Activated CD4-positive, alpha-beta T cell treated with anti-CD3 and anti-CD28 coated beads for 24 hours (primary cell): ENCODE measurements at regions not wholly inside any gene's neighbourhood (a gene's known extent, or its start where the extent isn't known, plus 50 kb on each side); places are given as distances from the start of the nearest gene placed in this dataset.

Experiments used
- DNase-seq, 2 donors: peaks; one replicate each; pipeline ENCODE4 v3.0.0-alpha.2; 2020; ENCODE audit warnings: low read depth in 2 of 2

DNA sequence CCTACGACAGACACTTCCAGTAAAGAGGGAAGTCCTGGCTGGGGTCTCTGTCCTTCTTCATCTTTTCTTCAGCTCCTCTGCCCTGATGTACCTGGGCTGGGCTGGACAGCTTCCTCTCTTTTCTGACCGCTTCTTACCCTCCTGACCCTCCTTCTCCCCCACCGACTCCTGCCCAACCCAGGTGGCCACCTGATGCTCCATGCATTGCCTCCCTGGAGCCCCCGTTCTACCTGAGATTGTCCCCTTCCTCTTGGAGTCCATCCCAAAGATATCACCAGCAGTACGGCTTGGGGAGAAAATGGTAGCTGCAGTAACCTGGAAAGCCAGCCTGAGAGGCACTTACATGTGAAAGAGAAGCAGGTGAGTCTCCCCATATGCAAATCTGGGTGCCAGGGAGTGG is 566.3 kb downstream of the TCERG1L start:
- no peak for DNase-seq

DNA sequence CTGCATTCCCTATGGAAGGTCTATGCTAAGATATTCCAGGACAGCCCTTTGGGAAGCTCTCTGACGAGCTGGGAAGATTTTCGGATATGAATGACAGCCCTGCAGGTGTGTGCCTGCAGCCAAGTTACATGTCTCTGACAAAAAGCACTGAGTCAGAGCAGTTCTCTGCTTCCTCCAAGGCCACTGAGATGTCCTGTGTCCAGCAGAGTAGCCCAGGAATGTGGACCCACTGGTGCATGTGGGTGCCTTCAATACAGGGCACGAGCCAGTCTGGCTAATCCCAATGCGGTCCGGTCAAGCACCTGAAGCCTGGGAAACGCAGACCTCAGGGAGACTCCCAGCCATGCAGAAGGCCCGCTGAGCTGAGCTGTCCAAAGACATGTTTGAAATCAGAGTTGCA is 565.7 kb downstream of the TCERG1L start:
- DNase-seq, result no peak

DNA sequence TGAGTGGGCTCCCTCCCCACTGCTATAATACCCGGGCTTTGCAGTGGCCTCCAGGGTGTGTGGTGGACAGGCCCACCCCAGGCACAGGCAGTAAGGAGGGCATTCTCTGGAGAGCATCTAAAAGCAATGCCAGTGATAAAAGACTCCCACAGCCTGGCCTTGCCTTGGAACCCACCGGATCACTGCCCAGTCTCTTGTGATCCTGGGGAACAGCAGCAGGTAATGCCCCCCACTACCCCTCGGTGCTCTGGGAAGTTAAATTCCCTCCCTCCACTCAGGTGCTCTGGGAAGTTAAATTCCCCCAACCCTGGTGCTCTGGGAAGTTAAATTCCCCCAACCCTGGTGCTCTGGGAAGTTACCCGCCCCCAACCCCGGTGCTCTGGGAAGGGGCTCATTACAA is 565.2 kb downstream of the TCERG1L start:
- DNase-seq, result no peak

DNA sequence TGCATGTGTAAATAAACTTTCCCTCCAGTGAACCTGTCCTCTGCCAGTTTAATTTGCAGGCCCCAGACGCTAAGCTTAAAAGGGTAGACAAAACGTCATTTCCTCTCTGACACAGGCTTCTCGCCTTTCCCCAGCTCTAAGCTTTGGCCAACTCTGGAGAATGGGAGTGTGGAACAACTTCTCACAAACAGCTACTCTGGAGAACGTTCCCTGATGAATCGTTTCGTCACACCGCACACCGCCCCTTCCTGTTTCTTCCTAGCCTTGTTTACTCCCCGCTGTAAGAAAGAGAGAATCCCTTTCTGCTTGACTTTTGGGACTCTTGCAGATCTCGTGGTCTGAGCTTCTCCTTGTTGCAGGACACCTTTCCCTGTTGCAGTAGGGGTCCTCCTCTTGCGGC is 564.2 kb downstream of the TCERG1L start:
- DNase-seq, result no peak

DNA sequence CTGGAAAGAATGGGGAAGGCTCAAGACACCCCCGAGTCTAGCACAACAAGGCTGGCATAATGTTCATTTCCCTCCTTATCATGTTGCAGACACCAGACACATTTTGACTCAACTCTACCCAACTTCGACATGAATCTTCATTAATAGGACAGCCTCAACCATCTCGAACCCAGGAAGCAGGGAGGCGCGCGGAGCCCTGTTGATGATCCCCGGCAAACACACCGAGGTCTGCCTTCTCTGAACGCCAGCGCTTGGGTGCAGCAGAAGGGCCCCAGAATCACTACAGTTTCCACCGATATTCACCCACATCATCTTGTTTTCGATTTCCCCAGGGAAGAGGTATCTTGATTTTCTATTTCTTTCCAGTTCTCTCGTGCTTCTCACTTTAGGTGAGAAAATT is 563.6 kb downstream of the TCERG1L start:
- DNase-seq, result no peak

DNA sequence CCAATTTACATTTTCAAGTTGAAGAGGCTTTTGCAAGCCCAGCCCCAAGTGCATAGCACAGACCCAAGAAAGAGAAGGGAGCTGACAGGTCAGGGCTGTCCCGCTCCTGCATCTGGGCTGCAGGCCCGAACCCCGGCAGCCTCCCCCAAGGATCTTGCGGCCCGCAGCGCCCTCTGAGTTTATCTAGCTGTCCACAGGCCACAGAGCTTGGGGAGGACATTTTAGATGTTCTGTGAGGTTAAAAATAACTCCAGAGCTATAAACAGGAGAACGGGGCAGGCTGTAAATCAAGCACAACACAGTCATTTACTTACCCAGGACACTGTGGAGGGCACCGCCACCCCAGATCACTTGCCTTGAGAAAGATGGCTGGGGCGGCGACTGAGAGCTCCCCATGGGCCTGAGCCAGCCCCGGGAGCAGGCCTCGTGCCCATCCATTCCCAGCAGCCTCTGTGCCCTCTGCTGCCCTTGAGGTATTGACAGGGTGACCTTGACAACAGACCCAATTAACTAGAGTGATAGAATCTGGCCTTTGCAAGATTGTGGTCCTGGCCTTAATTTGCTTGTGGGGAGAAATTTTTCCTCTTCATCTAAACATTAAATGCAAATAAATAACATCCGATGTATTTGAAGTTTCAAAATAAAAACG is 563.0 kb downstream of the TCERG1L start:
- no peak for DNase-seq

DNA sequence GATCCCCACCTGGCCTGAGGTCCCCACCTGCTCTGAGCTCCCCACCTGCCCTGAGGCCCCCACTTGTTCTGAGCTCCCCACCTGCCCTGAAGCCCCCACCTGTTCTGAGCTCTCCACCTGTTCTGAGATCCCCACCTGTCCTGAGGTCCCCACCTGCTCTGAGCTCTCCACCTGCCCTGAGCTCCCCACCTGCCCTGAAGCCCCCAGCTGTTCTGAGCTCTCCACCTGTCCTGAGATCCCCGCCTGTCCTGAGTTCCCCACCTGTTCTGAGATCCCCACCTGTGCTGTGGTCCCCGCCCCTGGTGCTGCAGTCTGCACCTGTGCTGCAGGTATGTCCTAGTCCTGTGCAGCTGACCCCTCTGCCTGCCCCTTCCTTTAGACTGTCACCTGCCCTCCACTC is 561.6 kb downstream of the TCERG1L start:
- no peak for DNase-seq

DNA sequence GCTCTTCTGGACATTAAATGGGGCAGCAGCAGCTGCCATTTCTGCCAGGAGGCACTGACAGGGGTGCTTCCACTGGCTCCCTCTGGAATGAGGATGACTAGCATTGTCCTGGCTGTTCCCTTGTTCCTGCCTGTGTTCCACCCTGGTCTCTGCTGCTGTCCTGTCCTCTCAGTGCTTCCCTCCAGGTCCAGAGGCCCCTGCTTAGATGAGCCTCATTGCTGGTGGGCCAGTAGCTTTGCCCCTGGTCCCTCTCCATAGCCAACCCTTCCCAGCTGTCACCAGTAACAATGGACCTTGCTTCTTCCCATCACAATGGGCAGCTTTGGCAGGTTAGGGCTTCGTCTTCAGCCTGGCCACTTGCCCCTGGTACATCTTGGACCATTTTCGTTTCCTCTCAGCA is 561.1 kb downstream of the TCERG1L start:
- no peak for DNase-seq

DNA sequence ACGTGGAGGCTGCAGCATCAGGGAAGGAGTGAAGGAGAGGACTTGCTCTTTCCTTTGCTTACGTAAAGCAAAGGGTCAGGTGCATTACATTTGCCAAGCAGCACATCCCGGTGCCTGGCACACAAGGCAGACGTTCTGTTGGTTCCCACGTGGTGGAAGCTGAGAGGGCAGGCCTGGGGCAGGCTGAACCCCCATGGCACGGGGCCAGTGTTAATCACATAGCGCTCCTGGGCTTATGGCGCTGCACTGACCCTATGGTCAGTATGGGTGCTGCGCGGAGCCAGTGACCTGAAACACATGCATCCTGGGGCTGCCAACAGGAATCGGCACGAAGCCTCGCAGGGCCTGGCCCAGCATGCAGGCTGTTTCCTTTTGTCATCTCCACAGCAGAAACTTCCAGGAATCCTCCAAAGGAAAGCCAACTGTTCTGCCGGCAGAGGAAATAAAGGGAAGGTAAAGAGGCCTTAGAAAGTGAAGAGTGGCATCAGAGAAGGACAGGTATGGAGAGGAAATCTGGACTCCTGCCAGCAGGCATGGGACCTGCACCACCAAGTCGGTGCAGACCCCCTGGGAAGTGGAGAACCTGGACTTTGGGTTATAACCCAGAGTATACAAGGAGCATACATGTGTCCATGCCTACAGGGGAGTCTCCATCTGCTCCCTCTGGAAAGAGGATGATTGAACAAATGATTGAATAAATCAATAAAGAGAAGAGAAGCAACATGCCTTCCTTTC is 560.2 kb downstream of the TCERG1L start:
- DNase-seq, result no peak

DNA sequence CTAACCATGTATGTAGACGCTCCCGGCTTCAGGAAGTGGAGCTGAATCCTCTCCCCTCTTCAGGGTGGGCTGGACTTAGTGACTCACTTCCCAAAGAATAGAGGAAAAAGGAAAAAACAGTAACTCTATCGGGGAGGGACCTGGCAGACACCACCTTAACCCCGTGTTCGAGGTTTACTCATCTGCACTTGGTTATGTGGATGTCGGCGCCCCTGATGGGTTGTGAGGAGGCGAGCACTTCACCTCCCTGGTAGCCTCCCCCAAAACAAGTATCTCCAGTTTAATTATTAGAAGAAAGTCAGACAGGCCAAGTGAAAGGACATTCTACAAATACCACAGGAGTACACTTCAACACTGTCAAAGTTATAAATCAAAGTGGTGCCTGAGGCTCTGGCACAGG is 559.7 kb downstream of the TCERG1L start:
- DNase-seq, result no peak

DNA sequence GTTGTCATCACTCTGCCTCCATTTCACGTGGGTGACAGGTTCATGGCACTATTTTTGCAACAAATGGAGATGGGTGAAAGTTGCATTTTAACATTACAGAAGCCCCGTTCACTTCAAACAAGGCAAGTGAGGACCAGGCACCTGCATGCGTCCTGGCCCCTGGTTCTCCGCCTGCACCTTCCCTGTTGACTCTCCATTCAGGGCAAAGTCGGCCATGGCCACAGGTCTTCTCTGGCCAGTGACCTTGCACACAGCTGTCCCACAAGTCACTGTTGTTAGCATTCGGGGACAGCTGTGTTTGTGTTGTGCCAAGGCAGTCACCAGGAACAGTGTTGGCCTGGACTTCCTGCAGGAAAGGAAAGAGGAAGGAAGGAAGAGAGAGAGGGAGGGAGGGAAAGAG is 554.9 kb downstream of the TCERG1L start:
- DNase-seq, result no peak

DNA sequence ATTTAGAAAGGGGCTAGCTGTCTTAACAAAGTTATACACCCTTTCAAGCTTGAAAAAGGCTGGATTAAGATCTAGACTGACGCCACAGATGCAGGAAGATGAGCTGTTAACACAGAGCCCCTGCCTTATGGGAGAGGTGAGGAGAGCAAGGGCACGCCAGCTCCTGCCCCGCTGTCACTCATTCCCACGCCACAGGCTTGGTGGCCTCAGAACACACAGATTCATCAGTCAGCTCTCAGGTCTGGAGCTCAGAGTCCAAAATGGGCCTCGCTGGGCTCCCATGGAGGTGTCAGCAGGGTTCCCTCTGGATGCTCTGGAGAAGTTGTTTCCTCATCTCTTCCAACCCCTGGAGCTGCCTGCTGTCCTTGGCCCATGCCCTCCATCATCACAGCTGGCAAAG is 554.2 kb downstream of the TCERG1L start:
- no peak for DNase-seq

DNA sequence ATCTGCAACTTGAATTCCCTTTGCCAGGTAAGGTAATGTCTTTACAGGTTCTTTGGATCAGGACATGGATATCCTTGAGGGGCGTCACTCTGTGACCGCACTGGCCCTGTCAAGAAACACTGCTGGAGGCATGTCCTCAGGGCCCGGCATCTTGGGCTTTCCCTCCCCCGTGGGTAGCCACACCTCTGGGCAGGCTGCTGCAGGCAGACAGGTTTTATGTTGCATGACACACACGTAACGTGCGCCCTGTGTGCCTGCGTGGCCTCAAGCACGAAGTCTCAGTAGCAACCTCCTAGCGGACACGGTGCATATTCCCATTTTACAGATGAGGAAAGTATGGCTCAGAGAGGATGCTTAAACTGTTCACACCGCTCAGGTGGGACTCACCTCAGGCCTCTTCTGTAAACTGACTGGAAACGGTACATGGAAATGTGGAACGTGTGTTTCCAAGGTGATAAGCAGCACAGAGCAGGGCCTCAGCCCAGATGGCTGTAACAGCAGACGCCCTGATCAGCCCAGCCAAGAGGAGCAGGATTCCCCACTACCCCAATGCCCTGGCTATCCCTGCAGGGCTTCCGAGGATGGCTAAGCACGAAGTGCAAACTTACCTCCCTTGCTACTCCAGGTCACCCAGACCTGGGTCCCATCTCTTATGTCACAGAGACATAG is 553.6 kb downstream of the TCERG1L start:
- DNase-seq, result no peak

DNA sequence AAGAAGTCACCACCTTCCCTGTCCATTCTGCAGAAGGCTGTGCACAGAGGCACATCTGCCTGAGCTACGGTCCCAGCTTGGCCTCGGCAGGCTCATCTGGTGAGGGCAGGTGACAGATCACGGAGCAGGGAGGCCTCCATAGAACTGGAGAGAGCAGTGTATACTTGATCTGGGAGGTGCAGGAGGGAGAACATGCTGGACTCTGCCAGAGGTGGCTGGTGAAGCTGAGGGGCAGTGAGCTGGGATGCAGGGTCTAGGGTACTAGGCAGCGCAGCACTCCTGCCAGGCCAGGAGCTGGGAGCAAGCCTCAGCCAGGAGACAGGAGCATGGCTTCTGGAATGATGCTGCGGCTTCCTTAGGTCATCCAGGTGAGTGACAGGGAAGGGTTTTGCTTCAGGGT is 553.0 kb downstream of the TCERG1L start:
- no peak for DNase-seq

DNA sequence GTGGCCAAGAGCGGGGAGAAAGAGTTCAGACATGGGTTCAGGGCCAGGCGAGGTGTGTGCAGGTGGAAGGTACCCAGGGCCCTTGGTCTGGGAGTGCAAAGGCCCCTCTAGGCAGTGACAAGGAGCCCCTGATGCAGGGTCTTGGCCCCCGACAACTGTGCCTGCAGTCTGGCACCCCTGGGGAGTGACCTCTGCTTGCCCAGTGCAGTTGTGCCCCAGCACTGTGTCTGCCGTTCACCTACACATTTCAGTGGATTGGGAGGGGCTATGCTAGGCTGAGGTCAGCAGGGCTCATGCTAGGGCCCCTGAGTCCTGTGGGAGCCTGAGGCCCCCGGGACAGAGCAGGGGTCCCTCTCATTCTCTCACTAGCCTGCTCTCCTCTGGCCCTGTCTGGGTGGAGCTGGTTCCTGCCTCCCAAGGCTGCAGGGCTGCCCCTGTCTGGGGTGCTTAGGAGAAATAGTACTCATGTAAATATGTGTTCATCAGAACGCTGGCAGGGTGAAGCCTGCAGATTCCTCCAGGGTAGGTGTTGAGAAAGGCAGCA is 550.4 kb downstream of the TCERG1L start:
- DNase-seq, result no peak

DNA sequence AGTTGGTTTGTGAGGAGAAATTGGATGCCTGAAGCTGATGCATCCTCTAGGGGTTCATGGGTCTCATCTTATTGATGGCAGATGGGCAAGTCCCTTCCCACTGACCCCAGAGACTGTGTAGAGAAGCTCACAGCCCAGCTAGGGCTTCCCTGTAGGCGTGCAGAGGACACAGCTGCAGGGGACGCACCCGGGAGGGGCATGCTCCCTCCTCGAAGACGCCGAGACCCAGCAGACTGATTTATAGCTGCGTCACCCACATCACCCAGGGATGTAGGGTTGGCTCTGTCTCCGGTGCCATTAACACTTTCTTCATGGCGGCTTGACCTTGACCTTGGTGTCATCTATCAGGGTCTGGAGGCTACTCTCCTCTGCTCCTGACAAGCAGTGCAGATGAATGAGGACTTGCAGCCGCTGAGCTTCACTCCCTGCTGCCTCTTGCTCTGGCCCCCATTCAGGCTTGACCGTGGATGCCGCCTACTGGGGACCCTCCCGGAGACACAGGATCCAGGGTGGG is 549.7 kb downstream of the TCERG1L start:
- DNase-seq, result no peak

DNA sequence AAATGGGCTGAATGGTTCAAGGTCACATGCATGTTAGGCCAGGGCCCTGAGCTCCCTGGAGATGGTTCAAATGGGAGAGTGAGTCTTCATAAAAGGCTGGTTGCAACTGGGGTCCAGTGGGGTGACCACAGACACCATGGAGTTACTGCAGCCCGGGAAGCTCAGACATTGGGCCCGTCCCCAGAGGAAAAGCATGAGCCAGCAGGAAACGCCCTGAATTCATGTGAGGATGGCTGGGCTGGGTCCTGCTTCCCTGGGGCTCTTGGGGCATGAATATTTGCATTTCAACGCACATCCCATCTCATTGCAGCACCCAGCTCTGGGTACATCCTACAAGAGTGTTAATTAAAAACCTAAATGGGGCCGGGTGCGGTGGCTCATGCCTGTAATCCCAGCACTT is 549.0 kb downstream of the TCERG1L start:
- DNase-seq, result no peak

DNA sequence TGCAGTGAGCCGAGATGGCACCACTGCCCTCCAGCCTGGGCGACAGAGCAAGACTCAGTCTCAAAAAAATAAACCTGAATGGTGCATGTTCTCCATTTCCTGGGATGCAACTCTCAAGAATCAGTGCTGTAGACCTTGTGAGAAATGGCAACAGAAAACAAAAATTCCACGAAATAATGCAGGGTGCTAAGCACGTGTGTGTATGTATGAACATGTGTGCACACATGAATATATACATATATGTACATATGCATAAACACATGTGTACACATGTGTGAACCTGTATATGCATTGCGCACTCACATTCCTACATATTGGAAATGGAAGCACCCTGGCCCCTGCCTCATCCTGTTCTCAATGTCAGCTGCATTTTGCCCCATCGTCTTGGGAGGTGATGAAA is 548.5 kb downstream of the TCERG1L start:
- DNase-seq, result no peak

DNA sequence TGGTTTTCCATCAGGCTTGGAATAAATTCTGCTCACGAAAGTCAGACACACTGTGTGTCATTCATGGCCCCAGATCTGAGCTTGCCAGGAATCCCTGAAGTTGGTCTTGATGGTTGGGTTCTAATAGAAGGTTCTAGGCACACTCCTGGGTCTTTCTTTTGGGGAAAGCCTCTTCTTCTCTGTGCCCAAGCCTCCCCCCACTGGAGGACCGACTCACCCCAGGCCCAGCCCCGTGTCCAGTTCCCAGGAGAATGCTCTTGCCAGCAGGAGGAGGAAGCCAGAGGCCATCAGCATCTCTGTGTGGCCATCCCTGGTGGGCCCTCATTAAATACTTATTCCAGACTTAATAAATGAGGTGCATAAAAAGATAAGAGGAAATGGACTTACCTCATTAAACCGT is 548.0 kb downstream of the TCERG1L start:
- DNase-seq, result no peak

DNA sequence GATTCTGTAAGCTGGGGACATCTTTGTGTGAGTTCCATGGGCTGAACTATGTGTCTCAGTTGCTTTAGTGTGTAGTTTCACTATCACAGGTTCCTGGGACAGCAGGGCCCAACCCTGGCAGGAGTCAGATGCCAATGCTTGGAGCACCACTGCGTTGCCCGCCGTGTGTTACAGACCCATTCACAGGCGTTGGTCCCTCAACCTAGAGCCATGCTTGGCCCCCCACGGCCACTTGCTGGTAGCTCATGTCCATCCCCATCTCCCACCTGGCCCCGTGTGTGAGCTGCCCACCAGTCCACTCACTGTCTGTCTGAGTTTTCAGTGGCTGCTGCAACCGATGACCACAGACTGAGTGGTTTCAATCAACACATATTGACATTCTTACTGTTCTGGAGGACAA is 546.9 kb downstream of the TCERG1L start:
- no peak for DNase-seq

DNA sequence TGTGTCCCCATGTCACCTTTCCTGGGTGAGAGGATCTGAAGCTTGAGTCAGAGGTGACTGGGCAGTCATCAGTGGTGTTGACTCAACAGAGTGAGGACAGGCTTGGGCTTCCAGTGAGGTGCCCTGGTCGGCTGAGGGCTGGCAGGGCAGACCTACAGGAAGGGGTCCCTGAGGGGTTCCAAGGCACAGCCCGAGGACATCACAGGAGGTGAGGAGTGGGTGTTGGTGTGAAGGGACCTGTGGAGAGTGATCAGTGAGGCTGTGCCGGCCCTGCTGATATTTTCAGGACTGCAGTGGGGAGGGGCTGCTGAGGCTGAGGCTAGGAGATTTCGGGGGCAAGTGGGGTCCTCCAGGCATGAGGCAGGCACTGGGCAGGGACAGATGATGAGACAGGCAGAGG is 545.5 kb downstream of the TCERG1L start:
- DNase-seq, result no peak

DNA sequence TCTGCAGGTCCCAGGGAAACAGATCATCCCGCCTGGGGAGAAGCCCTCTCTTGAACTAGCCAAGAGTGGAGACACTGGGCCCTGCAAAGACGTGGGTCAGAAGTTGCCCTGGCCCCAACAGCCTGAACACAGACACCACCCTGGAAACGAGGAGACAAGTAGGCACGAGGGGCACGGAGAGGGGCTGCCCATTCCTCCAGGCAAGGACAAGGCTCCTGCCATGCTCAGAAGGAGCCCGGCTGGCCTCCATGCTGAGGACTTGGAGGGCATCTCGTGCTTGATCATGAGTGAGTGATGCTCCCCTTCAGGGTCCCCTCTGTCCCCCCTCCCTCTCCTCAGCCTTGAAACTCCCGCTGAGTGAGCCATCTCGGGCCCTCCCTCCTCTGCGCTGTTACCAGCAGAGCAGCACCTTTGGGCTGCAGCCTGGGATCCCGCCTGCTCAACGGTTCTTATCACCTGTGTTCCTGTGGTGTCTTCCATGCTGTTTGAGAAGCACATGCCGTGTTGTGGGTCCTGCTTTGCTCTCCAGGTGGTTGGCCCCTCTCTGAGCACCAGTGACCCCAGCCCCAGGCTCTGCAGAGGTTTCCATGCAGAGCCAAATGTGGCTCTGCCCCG is 544.3 kb downstream of the TCERG1L start:
- DNase-seq, result no peak
